Neural progenitor cell (in vitro differentiated cells): ENCODE measurements at regions not wholly inside any gene's neighbourhood (a gene's known extent, or its start where the extent isn't known, plus 50 kb on each side); places are given as distances from the start of the nearest gene placed in this dataset.

Source experiments
- EZH2phosphoT487 ChIP-seq: fragments of 200-600 bp; sonication (generic); IDR thresholded peaks from 2 replicates; pipeline ENCODE4 v1.6.1; 2017; ENCODE audit warnings: antibody characterized with exemption
- TF ChIP-seq, protein P1 (sequence below): fragments of 200-600 bp; sonication (generic); IDR thresholded peaks from 2 replicates; pipeline ENCODE4 v1.5.1; 2017; ENCODE audit warnings: antibody characterized with exemption, mild to moderate bottlenecking

DNA sequence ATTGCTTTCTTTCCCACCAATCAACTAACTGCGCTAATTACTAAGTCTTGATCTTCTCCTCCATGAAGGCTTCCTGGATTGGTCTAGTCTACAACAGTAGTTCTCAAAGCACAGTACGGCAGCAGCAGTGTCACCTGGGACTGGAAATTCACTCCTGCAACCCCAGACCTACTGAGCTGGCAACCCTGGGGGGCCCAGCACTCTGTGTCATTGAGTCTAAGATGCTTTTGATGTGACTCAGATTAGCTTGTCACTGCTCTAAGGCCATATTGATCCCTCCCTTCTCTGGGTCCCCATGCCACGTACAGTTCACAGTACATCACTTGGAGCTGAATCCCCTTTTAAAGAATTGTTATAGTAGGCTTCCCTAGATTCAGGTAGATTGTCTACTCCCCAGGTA is 65.7 kb upstream of the KMT2C start:
- TF ChIP-seq, protein P1, sequence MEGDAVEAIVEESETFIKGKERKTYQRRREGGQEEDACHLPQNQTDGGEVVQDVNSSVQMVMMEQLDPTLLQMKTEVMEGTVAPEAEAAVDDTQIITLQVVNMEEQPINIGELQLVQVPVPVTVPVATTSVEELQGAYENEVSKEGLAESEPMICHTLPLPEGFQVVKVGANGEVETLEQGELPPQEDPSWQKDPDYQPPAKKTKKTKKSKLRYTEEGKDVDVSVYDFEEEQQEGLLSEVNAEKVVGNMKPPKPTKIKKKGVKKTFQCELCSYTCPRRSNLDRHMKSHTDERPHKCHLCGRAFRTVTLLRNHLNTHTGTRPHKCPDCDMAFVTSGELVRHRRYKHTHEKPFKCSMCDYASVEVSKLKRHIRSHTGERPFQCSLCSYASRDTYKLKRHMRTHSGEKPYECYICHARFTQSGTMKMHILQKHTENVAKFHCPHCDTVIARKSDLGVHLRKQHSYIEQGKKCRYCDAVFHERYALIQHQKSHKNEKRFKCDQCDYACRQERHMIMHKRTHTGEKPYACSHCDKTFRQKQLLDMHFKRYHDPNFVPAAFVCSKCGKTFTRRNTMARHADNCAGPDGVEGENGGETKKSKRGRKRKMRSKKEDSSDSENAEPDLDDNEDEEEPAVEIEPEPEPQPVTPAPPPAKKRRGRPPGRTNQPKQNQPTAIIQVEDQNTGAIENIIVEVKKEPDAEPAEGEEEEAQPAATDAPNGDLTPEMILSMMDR, result no peak
- no peak for TF ChIP-seq EZH2phosphoT487
